IMR-90 (cell line): ENCODE measurements at regions not wholly inside any gene's neighbourhood (a gene's known extent, or its start where the extent isn't known, plus 50 kb on each side); places are given as distances from the start of the nearest gene placed in this dataset.

Source experiments
- CTCF ChIP-seq: conservative IDR thresholded peaks from 2 replicates; pipeline ENCODE4 v1.5.1; 2012; ENCODE audit warnings: mild to moderate bottlenecking, low read depth, low read length, improper control_type of control experiment
- MAFK ChIP-seq: IDR thresholded peaks from 2 replicates; pipeline ENCODE4 v1.6.1; 2012; ENCODE audit warnings: low read depth, low read length, improper control_type of control experiment

GRCh38 chrX:7654316-7654715, 188.7 kb upstream of the VCX start:
- TF ChIP-seq CTCF (no peak), MAFK (no peak)
